ENCODE measurements at regions not wholly inside any gene's neighbourhood (a gene's known extent, or its start where the extent isn't known, plus 50 kb on each side); places are given as distances from the start of the nearest gene placed in this dataset.

DNA sequence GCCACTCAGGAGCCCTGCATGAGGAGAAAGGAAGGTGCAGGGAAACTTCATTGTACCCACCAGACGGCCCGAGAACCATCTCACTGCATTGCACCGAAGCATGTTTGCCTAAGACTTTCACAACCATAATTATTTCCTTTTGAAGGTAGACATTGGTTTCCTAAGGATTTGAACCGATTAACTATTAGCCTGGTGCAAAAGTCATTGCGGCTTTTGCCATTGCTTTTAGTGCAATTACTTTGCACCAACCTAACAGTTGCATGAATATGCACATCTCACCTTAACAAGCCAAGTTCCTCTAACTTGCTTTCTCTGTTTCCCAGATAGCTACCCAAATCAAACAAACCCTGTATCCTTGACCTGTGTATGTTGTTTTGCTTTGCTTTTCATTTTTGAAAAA, 516.3 kb upstream of the ID2 start (continued):
- TF ChIP-seq HNF4G (IDR thresholded peaks at IDR 0.05) (no peak), FOXA2 (IDR thresholded peaks at IDR 0.05) (no peak), TAF1 (conservative IDR thresholded peaks at IDR 0.05) (no peak)

DNA sequence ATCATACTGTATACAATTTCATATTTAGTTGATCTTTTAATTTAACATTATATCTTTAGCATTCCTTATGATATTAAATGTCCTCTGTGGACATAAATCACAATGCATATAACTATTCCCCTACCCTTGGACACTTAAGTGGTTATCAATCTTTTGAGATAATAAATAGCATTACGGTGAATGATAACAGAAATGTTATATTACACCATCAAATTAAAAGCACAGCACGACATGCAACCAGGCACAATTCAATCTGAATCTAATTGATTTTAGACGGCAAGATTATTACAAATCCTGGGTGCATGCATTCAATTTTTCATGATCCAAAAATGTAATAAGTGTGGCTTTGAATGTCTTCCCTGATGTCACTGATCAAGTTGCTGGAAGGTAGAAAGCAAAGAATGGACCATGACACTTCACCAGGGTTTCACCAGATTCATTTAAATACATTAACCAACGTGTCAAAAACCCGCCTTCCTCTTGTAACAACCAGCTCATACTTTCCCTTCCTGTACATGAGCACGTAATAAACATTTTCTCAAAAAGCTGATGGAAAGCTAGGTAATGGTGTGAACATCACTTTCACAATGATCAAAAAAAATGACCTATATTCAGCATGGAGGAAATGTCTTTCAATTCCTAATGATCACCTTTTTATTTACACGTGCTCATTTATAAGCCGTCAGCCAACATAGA, 513.7 kb upstream of the ID2 start:
- Histone ChIP-seq H3K36me3 (ENCODE audit: control insufficient read depth in 4 of 4, insufficient read depth in 3 of 4, low read depth in 1 of 4, low read length in 3 of 4) (no peaks in the 10 kb centered on the region), H3K27me3 (ENCODE audit: control insufficient read depth in 4 of 4, insufficient read depth in 4 of 4, low read length in 3 of 4) (no peaks in the 10 kb centered on the region), H3K4me3 (ENCODE audit: low read depth in 1 of 3, low read length in 3 of 3) (no peak overlapping the region), H3K27ac (ENCODE audit: low read depth in 1 of 2, low read length in 2 of 2) (no peak overlapping the region), H3K4me1 (ENCODE audit: control insufficient read depth in 4 of 4, insufficient read depth in 4 of 4, low read length in 3 of 4) (no peaks in the 10 kb centered on the region), H3K9ac (ENCODE audit: low read depth in 1 of 2, low read length in 2 of 2) (no peak overlapping the region), H3K9me3 (ENCODE audit: control insufficient read depth in 4 of 4, low read length in 3 of 4) (no peaks in the 10 kb centered on the region)
- WGBS = 94% methylated on average over 8 of the region's 8 CpGs
- no peak for TF ChIP-seq JUND (IDR thresholded peaks at IDR 0.05)
- DNase-seq (ENCODE audit: low spot score) = no peak

DNA sequence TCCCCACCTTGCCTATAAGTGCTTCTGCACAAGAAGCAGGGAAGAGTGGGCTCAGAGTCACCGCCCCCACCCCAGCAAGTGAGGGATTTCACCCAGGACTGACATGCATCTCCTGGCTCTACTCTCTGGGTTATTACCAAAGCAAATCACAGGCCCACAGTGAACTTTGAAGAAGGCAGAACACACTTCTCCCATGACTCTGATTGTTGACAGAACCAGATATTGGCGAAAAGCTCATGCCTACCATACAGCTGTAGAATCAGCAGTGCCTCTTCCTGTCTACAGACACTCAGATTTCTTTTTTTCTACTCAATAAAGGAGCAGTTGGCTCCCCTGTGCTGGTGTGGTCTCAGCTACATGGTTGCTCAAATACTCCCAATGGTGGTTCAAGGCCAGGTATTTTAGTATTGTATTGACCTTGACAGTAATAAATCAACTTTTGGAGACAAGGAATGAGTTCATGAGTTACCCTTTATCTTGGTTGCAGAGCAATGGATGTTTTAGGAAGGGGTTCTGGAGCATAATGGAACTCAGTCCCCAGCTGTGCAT, 512.9 kb upstream of the ID2 start:
- Histone ChIP-seq H3K4me1 (ENCODE audit: control insufficient read depth in 4 of 4, insufficient read depth in 4 of 4, low read length in 3 of 4) (no peaks in the 10 kb centered on the region), H3K9me3 (ENCODE audit: control insufficient read depth in 4 of 4, low read length in 3 of 4) (no peaks in the 10 kb centered on the region), H3K36me3 (ENCODE audit: control insufficient read depth in 4 of 4, insufficient read depth in 3 of 4, low read depth in 1 of 4, low read length in 3 of 4) (no peaks in the 10 kb centered on the region), H3K4me3 (ENCODE audit: low read depth in 1 of 3, low read length in 3 of 3) (no peak overlapping the region), H3K27ac (ENCODE audit: low read depth in 1 of 2, low read length in 2 of 2) (no peak overlapping the region), H3K27me3 (ENCODE audit: control insufficient read depth in 4 of 4, insufficient read depth in 4 of 4, low read length in 3 of 4) (no peaks in the 10 kb centered on the region), H3K9ac (ENCODE audit: low read depth in 1 of 2, low read length in 2 of 2) (no peak overlapping the region)
- TF ChIP-seq RAD21 (IDR thresholded peaks at IDR 0.05) = no peak
- no peak for TF ChIP-seq HNF4G (IDR thresholded peaks at IDR 0.05)
- no peak for TF ChIP-seq RXRA (IDR thresholded peaks at IDR 0.05)
- no peak for TF ChIP-seq SP1 (IDR thresholded peaks at IDR 0.05)
- no peak for TF ChIP-seq HNF4A (conservative IDR thresholded peaks at IDR 0.05)
- no peak for TF ChIP-seq FOXA2 (IDR thresholded peaks at IDR 0.05)
- TF ChIP-seq, protein P1, sequence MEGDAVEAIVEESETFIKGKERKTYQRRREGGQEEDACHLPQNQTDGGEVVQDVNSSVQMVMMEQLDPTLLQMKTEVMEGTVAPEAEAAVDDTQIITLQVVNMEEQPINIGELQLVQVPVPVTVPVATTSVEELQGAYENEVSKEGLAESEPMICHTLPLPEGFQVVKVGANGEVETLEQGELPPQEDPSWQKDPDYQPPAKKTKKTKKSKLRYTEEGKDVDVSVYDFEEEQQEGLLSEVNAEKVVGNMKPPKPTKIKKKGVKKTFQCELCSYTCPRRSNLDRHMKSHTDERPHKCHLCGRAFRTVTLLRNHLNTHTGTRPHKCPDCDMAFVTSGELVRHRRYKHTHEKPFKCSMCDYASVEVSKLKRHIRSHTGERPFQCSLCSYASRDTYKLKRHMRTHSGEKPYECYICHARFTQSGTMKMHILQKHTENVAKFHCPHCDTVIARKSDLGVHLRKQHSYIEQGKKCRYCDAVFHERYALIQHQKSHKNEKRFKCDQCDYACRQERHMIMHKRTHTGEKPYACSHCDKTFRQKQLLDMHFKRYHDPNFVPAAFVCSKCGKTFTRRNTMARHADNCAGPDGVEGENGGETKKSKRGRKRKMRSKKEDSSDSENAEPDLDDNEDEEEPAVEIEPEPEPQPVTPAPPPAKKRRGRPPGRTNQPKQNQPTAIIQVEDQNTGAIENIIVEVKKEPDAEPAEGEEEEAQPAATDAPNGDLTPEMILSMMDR (IDR thresholded peaks at IDR 0.05; ENCODE audit: low read depth, low read length, missing input control) = no peak
- no peak for TF ChIP-seq JUND (IDR thresholded peaks at IDR 0.05)
- TF ChIP-seq, protein P2, sequence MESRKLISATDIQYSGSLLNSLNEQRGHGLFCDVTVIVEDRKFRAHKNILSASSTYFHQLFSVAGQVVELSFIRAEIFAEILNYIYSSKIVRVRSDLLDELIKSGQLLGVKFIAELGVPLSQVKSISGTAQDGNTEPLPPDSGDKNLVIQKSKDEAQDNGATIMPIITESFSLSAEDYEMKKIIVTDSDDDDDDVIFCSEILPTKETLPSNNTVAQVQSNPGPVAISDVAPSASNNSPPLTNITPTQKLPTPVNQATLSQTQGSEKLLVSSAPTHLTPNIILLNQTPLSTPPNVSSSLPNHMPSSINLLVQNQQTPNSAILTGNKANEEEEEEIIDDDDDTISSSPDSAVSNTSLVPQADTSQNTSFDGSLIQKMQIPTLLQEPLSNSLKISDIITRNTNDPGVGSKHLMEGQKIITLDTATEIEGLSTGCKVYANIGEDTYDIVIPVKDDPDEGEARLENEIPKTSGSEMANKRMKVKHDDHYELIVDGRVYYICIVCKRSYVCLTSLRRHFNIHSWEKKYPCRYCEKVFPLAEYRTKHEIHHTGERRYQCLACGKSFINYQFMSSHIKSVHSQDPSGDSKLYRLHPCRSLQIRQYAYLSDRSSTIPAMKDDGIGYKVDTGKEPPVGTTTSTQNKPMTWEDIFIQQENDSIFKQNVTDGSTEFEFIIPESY (IDR thresholded peaks at IDR 0.05) = no peak
- TF ChIP-seq YY1 (IDR thresholded peaks at IDR 0.05) = no peak
- TF ChIP-seq NR2F2 (IDR thresholded peaks at IDR 0.05) = no peak
- TF ChIP-seq, protein P3, sequence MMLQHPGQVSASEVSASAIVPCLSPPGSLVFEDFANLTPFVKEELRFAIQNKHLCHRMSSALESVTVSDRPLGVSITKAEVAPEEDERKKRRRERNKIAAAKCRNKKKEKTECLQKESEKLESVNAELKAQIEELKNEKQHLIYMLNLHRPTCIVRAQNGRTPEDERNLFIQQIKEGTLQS (IDR thresholded peaks at IDR 0.05) = no peak
- TF ChIP-seq, protein P4, sequence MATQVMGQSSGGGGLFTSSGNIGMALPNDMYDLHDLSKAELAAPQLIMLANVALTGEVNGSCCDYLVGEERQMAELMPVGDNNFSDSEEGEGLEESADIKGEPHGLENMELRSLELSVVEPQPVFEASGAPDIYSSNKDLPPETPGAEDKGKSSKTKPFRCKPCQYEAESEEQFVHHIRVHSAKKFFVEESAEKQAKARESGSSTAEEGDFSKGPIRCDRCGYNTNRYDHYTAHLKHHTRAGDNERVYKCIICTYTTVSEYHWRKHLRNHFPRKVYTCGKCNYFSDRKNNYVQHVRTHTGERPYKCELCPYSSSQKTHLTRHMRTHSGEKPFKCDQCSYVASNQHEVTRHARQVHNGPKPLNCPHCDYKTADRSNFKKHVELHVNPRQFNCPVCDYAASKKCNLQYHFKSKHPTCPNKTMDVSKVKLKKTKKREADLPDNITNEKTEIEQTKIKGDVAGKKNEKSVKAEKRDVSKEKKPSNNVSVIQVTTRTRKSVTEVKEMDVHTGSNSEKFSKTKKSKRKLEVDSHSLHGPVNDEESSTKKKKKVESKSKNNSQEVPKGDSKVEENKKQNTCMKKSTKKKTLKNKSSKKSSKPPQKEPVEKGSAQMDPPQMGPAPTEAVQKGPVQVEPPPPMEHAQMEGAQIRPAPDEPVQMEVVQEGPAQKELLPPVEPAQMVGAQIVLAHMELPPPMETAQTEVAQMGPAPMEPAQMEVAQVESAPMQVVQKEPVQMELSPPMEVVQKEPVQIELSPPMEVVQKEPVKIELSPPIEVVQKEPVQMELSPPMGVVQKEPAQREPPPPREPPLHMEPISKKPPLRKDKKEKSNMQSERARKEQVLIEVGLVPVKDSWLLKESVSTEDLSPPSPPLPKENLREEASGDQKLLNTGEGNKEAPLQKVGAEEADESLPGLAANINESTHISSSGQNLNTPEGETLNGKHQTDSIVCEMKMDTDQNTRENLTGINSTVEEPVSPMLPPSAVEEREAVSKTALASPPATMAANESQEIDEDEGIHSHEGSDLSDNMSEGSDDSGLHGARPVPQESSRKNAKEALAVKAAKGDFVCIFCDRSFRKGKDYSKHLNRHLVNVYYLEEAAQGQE (IDR thresholded peaks at IDR 0.05) = no peak
- TF ChIP-seq TAF1 (conservative IDR thresholded peaks at IDR 0.05) = no peak
- WGBS = 98% methylated on average over 2 of the region's 2 CpGs
- no peak for DNase-seq (ENCODE audit: low spot score)
